GM19035 (cell line): ENCODE measurements at regions not wholly inside any gene's neighbourhood (a gene's known extent, or its start where the extent isn't known, plus 50 kb on each side); places are given as distances from the start of the nearest gene placed in this dataset.

Source experiments
- ATAC-seq: cut with Tn5 transposase; IDR thresholded peaks from one replicate; pipeline ENCODE4 v1.9.1; 2021; ENCODE audit not compliant: unreplicated experiment

DNA sequence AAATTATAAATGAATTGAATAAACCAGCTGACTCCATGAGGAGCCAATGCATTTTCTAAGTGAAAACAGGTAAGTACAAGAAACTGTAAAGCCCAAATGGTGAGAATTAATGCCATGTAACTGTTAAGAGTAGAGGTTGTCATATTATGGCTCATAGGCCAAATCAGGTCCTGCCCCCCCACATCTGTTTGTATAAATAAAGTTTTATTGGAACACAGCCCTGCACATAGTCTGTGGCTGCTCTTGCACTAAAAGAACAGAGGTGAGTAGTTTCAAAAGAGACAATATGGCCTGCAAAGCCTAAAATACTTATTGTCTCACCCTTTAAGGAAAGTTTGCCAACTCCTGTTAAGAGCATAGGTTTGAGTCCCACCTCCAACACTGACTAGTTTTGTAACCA, 140.5 kb upstream of the SRRM4 start:
- ATAC-seq, result no peak

GRCh38 chr12:118841588-118841987, 139.8 kb upstream of the SRRM4 start:
- no peak for ATAC-seq

DNA sequence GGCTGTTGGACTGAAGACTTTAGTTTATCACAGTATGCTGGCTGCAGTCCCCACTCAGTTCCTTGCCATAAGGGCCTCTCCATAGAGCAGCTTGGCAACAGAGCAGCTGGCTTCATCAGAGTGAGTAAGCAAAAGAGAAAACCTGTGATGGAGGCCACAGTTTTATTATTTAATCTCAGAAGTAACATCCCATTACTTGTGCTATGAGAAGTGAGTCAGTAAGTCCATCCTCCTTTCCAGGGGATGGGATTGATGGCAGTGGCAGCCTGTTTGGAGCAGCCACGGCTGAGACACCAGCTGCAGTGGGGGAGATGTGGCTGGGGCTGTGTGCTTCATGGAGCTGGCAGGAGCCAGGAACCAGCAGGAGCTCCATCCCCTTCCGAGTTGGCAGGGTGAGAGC, 138.5 kb upstream of the SRRM4 start:
- ATAC-seq, result no peak

GRCh38 chr12:118846416-118846815, 134.9 kb upstream of the SRRM4 start:
- no peak for ATAC-seq

DNA sequence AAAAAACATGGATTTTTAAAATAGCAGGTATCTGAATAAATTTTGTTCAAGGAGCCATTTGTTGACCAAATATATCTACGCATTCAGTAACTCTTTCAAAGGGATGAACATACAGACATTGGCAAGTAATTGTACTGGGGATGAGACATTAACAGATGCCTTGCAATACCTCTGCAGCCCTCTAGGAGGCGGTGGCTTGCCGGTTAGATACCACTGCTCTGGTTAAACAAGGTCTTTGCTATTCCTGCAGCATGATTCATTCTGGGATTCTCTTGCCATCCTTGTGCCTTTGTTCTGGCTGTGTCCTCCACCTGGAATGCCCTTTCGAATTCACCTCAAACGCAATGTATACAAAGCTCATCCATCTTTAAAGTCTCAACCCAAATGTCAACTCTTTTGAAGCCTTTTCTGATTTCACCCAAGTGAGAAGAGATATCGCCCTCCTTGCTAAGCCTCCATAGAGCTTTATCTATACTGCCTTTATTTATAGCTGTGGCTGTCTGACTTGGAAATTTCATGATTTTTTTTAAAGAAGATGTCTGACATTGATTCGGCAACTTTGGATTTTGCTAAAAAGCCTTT, 131.0 kb upstream of the SRRM4 start:
- ATAC-seq, result no peak

GRCh38 chr12:118851891-118852290, 129.4 kb upstream of the SRRM4 start:
- ATAC-seq, result no peak

- ATAC-seq, result no peak
Observed at GRCh38 chr12:118853634-118854033, 127.7 kb upstream of the SRRM4 start.

- no peak for ATAC-seq
Observed at GRCh38 chr12:118855858-118856257, 125.5 kb upstream of the SRRM4 start.

GRCh38 chr12:118866346-118866745, 115.0 kb upstream of the SRRM4 start:
- ATAC-seq, result no peak

DNA sequence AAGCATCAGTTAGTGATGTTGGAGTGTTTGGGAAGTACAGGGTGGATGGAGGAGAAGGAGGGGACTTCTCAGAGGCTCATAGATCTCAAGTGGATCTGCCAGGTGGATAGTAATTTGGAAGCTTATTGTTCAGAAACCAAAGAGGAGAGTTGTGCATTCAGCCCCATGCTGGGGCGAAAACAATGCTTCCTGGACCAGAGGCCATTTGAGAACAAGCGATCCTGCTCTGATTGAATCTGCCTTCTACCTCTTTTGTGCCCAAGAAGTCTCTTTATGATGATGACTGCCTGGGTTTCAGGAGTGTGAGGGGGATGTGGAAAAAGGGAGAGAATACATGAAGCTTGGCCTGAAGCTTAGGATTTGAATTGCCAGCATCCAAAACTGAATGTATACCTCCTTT, 110.8 kb upstream of the SRRM4 start:
- ATAC-seq, result no peak

- no peak for ATAC-seq
Observed at GRCh38 chr12:118874698-118875548, 106.4 kb upstream of the SRRM4 start.

- no peak for ATAC-seq
Observed at GRCh38 chr12:118880720-118881493, 100.4 kb upstream of the SRRM4 start.

- ATAC-seq, result no peak
Observed at GRCh38 chr12:118884226-118884625, 97.1 kb upstream of the SRRM4 start.

- no peak for ATAC-seq
Observed at GRCh38 chr12:118900993-118901392, 80.3 kb upstream of the SRRM4 start.

DNA sequence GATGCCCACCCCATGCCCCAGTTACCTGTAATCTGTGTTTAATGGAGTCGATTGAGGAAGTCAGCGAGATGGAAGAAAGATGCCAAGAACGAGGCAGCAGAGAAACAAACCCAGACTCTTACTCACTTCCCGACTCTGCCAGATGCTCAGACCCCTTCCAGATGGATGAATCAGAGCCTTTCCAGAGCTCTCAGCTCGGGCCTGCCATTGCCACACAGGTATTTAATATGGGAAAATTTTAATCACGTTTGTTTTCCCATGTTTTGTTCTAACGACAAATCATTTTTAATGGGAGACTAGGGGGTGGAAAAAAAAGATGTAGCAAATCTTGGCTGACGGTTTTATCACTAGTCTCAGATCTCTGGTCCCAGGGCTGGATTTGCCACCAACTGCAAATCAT, 72.5 kb upstream of the SRRM4 start:
- ATAC-seq, result no peak

GRCh38 chr12:118912697-118913270, 68.6 kb upstream of the SRRM4 start:
- no peak for ATAC-seq

DNA sequence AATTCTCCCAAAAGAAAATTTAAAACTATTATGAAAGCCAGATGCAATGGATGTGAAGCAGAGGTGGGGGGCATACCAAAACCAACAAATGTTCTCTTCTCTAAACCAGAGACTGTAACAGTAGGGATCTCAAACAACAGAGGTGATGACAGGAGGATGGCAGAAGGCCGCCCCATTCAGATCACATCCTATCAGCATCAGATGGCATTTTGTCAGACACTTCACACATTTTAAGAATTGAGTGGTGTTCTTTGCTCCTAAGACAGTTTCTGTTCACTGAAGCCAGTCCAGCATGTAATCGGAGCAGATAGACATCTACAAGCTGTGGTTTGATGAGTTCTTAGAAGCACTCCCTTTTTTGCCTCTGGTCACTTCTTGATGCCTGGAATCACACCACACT, 59.6 kb upstream of the SRRM4 start:
- no peak for ATAC-seq

- no peak for ATAC-seq
Observed at GRCh38 chr12:118922405-118922804, 58.9 kb upstream of the SRRM4 start.

- ATAC-seq, result no peak
Observed at GRCh38 chr12:118925407-118925806, 55.9 kb upstream of the SRRM4 start.

DNA sequence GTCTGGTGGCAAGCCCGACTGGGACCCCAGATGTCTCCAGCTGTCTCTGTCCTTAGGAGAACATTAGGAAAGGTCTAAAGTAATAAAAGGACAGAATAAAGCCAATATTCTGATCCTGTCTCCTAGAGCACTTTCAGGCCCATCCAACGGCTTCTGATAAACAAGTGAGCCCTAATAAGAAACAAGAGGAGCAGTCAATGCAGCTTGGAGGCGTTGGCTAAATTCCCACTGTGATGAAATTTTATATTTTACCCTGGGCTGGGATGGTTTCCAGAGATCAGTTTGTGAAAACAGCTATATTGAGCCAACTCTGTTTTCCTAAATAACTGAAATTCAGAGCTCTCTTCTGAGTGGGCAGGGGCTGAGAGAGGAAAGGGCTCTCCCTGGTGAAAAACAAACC, 55.5 kb upstream of the SRRM4 start:
- no peak for ATAC-seq
